ENCODE measurements at regions not wholly inside any gene's neighbourhood (a gene's known extent, or its start where the extent isn't known, plus 50 kb on each side); places are given as distances from the start of the nearest gene placed in this dataset.

- ChIA-PET POLR2A (no interaction called here), CTCF (no interaction called here)
- no peak overlapping the region for H3K4me3 ChIP-seq (ENCODE audit: low read depth, low read length)
- TF ChIP-seq CTCF (IDR thresholded peaks at IDR 0.05; ENCODE audit: insufficient read depth, low read length, missing control alignments), result no peak
- no peak for DNase-seq (ENCODE audit: low read depth, low spot score)
Measured at GRCh38 chr7:81562581-81562980, 207.3 kb downstream of the HGF start.

- no peak overlapping the region for H3K4me3 ChIP-seq (ENCODE audit: low read depth, low read length)
- ChIA-PET CTCF (no interaction called here), POLR2A (no interaction called here)
- TF ChIP-seq CTCF (IDR thresholded peaks at IDR 0.05; ENCODE audit: insufficient read depth, low read length, missing control alignments), result no peak
- no peak for DNase-seq (ENCODE audit: low read depth, low spot score)
Measured at GRCh38 chr7:81560708-81561107, 209.1 kb downstream of the HGF start.

GRCh38 chr7:81549484-81550016 lies 220.3 kb downstream of the HGF start:
- no peak for DNase-seq (ENCODE audit: low read depth, low spot score)
- TF ChIP-seq CTCF (IDR thresholded peaks at IDR 0.05; ENCODE audit: insufficient read depth, low read length, missing control alignments), result no peak
- ChIA-PET POLR2A (no interaction called here), CTCF (no interaction called here)
- H3K4me3 ChIP-seq (ENCODE audit: low read depth, low read length), result no peak overlapping the region

GRCh38 chr7:81534996-81535395 lies 234.9 kb downstream of the HGF start:
- no peak for DNase-seq (ENCODE audit: low read depth, low spot score)
- ChIA-PET CTCF (no interaction called here), POLR2A (no interaction called here)
- no peak overlapping the region for H3K4me3 ChIP-seq (ENCODE audit: low read depth, low read length)
- TF ChIP-seq CTCF (IDR thresholded peaks at IDR 0.05; ENCODE audit: insufficient read depth, low read length, missing control alignments), result no peak

- H3K4me3 ChIP-seq (ENCODE audit: low read depth, low read length), result no peak overlapping the region
- TF ChIP-seq CTCF (IDR thresholded peaks at IDR 0.05; ENCODE audit: insufficient read depth, low read length, missing control alignments), result no peak
- CTCF ChIA-PET, result no interaction called here
- POLR2A ChIA-PET, result no interaction called here
- no peak for DNase-seq (ENCODE audit: low read depth, low spot score)
Measured at GRCh38 chr7:81534446-81534845, 235.4 kb downstream of the HGF start.

- ChIA-PET CTCF (no interaction called here), POLR2A (no interaction called here)
- no peak for TF ChIP-seq CTCF (IDR thresholded peaks at IDR 0.05; ENCODE audit: insufficient read depth, low read length, missing control alignments)
- no peak for DNase-seq (ENCODE audit: low read depth, low spot score)
- no peak overlapping the region for H3K4me3 ChIP-seq (ENCODE audit: low read depth, low read length)
Measured at GRCh38 chr7:81533931-81534330, 235.9 kb downstream of the HGF start.

Measured in AG04449 (cell line).